NCI-H748 (cell line): ENCODE measurements at regions not wholly inside any gene's neighbourhood (a gene's known extent, or its start where the extent isn't known, plus 50 kb on each side); places are given as distances from the start of the nearest gene placed in this dataset.
A peak's percentile ranks its signal among the peaks of the same experiment; 100 is the strongest.

Experiments
- DNase-seq: peaks from one replicate; lab custom pipeline; 2025; ENCODE audit not compliant: unreplicated experiment; lab: John Stamatoyannopoulos, UW

- DNase-seq: no peak
These were observed 203.9 kb upstream of the PPFIA2 start for GRCh38 chr12:81963026-81963425.

- no peak for DNase-seq
These were observed 203.1 kb upstream of the PPFIA2 start for GRCh38 chr12:81962126-81962856.

GRCh38 chr12:81958406-81958805, 199.3 kb upstream of the PPFIA2 start:
- DNase-seq: no peak

DNA sequence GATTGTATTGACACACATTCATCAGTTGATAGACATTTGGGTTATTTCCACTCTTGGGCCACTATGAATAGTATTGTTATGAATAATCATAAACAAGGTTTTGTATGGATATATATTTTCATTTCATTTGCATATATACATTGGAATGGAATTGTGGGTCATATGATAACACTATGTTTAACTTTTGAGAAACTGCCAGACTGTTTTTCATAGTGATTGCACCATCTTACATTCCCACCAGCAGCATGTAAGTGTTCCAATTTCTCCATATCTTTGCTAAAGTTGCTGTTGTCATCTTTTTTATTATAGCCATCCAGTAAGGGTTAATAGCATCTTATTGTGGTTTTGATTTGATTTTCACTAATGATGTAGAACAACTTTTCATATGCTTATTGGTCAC, 198.5 kb upstream of the PPFIA2 start:
- DNase-seq: no peak

DNA sequence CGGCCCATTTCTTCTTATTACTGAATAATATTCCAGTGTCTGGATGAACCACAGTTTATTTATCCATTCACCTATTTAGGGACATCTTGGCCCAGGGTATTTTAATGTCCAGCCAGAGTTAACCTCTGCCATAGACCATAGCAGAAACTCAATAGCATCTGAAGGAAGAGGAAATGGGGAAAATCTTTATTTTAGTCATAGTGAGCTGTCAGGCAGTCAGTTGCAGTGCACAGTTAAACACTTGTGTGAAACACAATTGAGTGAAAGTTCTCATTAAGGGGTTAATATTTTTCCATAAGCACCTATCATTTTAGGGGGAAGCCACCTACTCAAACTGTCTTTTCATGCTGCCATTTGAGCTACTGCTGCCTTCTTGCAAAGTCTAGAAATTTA, 197.3 kb upstream of the PPFIA2 start:
- DNase-seq: no peak

- no peak for DNase-seq
These were observed 194.4 kb upstream of the PPFIA2 start for GRCh38 chr12:81953541-81953940.

GRCh38 chr12:81950871-81951270, 191.7 kb upstream of the PPFIA2 start:
- no peak for DNase-seq

DNA sequence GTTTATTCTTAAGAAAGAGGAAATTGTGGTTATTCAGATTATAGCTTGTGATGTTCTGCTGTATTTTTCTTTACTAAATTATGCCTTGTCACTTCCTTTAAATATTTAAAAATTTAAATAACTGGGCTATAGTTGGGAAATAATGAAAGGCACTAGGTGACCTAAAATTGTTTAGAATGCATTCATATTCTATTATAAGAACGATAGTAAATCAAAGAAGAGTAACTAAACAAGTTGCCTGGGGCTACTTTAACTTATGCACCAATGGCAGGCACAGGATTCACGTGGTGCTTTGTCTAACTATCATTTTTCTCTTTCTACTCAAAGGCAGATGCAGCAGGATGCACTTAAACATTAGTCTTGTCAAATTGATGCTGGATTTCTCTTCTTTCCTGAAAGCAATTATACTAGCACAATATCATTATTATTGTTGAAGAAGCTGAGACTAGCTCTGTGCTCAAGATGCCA, 190.7 kb upstream of the PPFIA2 start:
- DNase-seq: peak; percentile 86

DNA sequence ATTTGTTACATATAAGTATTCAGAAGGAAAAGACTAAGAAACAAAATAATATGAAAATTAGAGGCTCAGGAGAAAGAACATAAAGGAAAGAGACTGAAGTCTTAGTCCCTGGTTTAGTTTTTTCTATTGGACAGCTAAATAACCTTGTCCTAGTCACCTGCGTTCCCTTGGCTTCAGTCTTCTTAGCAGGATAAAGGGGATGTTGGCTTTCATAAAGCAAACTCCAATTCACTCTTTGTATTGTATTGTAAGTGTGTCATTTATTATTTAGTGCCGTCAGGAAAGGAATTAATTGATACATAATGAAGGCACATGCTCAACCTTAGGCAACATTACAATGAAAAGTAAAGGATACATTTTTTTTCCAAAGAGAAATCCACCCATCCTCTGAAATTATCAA, 190.3 kb upstream of the PPFIA2 start:
- DNase-seq: peak; percentile 81

DNA sequence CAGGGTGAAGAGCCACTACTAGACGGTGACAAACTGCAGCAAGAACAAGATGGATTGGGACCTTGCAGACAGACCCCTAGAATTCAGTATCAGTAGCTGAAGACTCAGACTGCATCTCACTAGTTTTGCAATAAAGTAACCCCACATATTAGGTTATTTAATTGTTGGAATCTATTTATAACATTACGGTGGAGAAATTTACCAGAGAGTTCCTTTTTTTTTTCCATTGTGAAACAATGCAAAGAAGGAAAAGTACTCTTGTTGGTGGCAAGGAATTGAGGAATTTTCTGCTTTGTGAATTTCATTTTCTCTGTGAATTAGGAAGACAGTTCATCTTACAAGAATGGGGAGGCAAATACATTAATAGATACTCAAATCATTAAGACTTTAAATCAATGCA, 185.7 kb upstream of the PPFIA2 start:
- no peak for DNase-seq

DNA sequence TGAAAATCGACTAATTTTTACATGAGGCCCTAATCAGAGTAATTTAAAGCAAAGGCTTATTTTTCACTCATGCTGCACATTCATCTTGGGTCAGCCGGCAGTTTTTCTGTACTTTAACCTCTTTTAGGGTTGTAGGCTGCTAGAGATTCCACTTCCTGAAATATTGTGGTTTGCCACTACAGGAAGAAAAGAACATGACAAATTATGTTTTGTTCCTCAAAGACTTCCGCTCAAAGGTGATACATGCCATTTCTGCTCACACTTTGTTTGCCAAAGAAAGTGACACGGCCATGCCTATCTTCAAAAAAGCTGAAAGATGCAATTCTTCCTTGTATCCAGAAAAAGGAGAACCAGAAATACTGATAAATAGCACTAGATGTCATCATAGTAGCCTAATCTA, 183.4 kb upstream of the PPFIA2 start:
- no peak for DNase-seq

DNA sequence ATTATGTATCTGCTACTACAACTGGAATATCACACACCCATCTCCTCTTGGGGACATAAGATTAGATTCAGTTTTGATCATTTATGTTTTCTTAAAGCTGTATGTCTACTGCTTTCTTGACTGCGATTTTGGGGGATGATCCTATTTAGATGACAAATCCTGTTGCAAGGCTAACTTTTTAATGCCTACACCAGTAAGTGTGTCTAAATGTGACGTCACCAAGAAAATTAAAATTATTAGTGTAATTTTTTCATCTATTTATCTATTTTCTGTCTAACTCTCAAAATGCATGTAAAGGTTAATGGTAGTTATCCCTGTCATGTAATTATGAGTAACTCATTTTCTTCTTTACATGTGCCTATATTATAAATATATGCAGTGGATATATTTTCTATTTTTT, 170.9 kb upstream of the PPFIA2 start:
- DNase-seq: no peak

- DNase-seq: peak; percentile 46
These were observed 137.6 kb upstream of the PPFIA2 start for GRCh38 chr12:81896771-81897170.

- DNase-seq: no peak
These were observed 129.8 kb upstream of the PPFIA2 start for GRCh38 chr12:81888961-81889360.

DNA sequence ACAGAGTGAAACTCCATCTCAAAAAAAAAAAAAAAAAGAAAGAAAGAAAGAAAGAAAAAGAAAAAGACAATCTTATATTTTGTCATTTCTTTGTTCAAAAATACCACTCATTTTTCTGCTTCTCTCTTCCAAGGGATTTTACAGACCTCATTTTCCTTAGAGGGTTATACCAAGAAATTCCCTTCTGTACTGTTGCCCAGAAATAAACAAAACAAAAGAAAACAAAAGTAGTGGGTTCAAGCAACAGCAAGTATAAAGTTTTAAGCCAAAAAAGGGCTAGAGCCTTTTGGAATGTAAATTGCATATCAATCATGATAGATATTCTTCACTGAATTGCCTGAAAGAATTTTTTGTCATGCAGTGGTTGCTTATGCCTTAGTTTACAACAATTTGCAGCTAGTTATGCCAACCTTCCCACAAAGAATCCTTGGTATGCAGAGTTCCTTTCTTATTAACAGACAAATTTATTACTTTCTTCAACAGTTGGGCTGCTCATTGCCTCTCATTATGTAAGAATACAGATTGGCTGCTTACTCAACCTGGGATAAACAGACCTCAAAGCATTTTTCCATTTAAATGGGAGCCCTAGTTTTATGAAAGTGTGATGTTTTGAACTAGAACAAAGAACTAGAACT, 129.1 kb upstream of the PPFIA2 start:
- no peak for DNase-seq

DNA sequence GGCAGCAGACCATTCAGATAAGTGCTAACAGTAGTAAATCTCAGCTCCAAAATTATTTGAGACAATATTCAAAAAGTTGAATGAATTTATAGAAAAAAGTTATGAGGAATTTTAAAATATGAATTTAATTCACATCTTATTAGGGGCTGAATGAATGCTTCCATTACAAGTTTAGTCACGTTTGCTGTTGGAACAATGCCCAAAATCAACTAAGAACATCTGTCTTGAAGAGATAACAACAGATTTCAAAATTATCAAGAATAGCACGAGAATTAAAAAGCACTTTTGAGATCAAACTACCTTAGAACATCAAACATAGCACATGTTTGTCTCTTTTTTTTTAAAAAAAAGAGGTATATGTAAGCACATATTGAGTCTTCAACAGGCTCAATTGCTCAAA, 115.4 kb upstream of the PPFIA2 start:
- no peak for DNase-seq

- peak; percentile 5 for DNase-seq
These were observed 115.0 kb upstream of the PPFIA2 start for GRCh38 chr12:81874166-81874565.

DNA sequence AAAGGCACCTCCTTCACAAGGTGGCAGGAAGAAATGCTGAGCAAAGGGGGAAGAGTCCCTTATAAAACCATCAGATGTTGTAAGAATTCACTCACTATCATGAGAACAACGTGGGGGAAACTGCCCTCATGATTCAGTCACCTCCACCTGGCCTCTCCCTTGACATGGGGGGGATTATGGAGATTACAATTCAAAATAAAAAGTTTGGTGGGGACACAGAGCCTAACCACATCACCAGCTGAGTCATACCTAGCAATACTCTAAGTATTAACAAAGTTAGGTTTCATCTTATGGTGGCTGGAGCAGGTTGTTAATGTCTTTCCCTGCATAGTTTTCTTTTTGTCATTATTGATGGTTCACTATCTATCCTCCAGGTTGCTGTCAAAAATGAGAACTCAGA, 113.2 kb upstream of the PPFIA2 start:
- DNase-seq: no peak

DNA sequence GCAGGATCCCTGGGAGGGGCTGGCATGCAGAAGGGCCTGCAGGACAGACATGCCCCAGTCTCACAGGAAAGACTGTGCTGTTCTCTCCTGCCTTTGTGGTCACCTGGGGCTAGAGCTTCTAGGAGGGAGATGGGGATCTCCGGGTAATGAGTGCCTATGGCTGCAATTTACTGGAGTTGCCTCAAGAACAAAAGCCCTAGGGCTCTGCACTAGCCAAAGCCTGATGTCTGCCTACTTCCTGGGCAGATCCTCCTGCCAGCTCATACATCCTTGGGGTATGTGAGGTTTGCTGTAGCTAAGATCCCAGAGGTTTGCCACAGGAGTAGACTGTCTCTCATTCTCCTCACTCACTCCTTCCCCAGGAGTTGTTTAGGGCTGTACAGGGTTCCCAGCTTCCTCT, 106.9 kb upstream of the PPFIA2 start:
- no peak for DNase-seq

GRCh38 chr12:81863406-81863805, 104.3 kb upstream of the PPFIA2 start:
- no peak for DNase-seq

- DNase-seq: no peak
These were observed 100.4 kb upstream of the PPFIA2 start for GRCh38 chr12:81859521-81859920.

- DNase-seq: no peak
These were observed 84.4 kb upstream of the PPFIA2 start for GRCh38 chr12:81843599-81843998.

DNA sequence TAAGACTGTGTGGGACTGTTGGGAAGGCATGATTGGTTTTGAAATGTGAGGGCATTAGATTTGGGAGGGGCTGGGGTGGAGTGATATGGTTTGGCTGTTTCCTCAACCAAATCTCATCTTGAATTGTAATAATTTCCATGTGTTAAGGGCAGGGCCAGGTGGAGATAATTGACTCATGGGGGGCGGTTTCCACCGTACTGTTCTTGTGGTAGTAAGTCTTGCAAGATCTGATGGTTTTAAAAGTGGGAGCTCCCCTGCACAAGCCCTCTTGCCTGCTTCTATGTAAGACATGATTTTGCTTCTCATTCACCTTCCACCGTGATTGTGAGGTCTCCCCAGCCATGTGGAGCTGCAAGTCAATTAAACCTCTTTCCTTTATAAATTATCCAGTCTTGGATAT, 76.6 kb upstream of the PPFIA2 start:
- no peak for DNase-seq
